CD4-positive, alpha-beta T cell (primary cell): ENCODE measurements at regions not wholly inside any gene's neighbourhood (a gene's known extent, or its start where the extent isn't known, plus 50 kb on each side); places are given as distances from the start of the nearest gene placed in this dataset.

Source experiments
- ATAC-seq: fragments of 200-7000 bp; cut with Tn5 transposase; one replicate; pipeline ENCODE4 v1.10.0; 2022; ENCODE audit warnings: mild to moderate bottlenecking; ENCODE audit not compliant: poor library complexity
- CTCF ChIA-PET: fragments of 350-600 bp; sonication (Branson Sonifier 250); formaldehyde crosslinking; loops from one replicate; lab custom pipeline; 2021; ENCODE audit warnings: antibody characterized with exemption, inconsistent platforms; lab: Charles Lee
- POLR2A ChIA-PET: fragments of 350-600 bp; sonication (Branson Sonifier 250); formaldehyde crosslinking; loops from one replicate; lab custom pipeline; 2021; ENCODE audit warnings: antibody characterized with exemption, inconsistent platforms; lab: Charles Lee
- DNase-seq, 14 experiments: peaks; one replicate each; pipeline ENCODE4 v3.0.0-alpha.2; 2013 to 2020; ENCODE audit warnings: mixed read lengths in 2 of 14
- H3K27ac ChIP-seq, 2 donors: one replicate each; pipeline versions ENCODE4 v1.5.1 to v1.7.0; 2013; ENCODE audit warnings: low read length in 2 of 2, low read depth in 1 of 2, mild to moderate bottlenecking in 1 of 2
- H3K27me3 ChIP-seq, 2 experiments: 1 replicate in 1 of 2; 2 replicates in 1 of 2; pipeline versions ENCODE4 v1.6.1 to v1.7.0; 2013; ENCODE audit warnings: low read length in 2 of 2, control low read depth in 1 of 2, mild to moderate bottlenecking in 1 of 2, moderate library complexity in 1 of 2; ENCODE audit not compliant: insufficient read depth in 2 of 2, control insufficient read depth in 1 of 2
- H3K36me3 ChIP-seq: one replicate; pipeline ENCODE4 v1.6.1; 2013; ENCODE audit warnings: low read length, control low read depth; ENCODE audit not compliant: insufficient read depth
- H3K4me1 ChIP-seq: one replicate; pipeline ENCODE4 v1.6.1; 2013; ENCODE audit warnings: low read length, control low read depth; ENCODE audit not compliant: insufficient read depth
- H3K4me3 ChIP-seq: one replicate; pipeline ENCODE4 v1.5.1; 2013; ENCODE audit warnings: mild to moderate bottlenecking, low read length, moderate library complexity
- H3K9me3 ChIP-seq, 2 experiments: 1 replicate in 1 of 2; 2 replicates in 1 of 2; pipeline versions ENCODE4 v1.6.1 to v1.7.0; 2013; ENCODE audit warnings: low read length in 2 of 2, mild to moderate bottlenecking in 2 of 2, control low read depth in 1 of 2, moderate library complexity in 1 of 2; ENCODE audit not compliant: control insufficient read depth in 1 of 2, insufficient read depth in 1 of 2
- H3K27ac Mint-ChIP-seq: one replicate; pipeline ENCODE4 v1.8.0; 2020; ENCODE audit warnings: mixed read lengths
- H3K27me3 Mint-ChIP-seq: one replicate; pipeline ENCODE4 v1.8.0; 2021; ENCODE audit warnings: mixed read lengths
- H3K36me3 Mint-ChIP-seq: one replicate; pipeline ENCODE4 v1.8.0; 2021; ENCODE audit warnings: low read depth, mixed read lengths
- H3K4me1 Mint-ChIP-seq: one replicate; pipeline ENCODE4 v1.8.0; 2021; ENCODE audit warnings: low read depth, mixed read lengths
- H3K4me3 Mint-ChIP-seq: one replicate; pipeline ENCODE4 v1.8.0; 2020; ENCODE audit warnings: mild to moderate bottlenecking, mixed read lengths
- H3K9me3 Mint-ChIP-seq: one replicate; pipeline ENCODE4 v1.8.0; 2020; ENCODE audit warnings: mixed read lengths
- CTCF ChIP-seq: fragments of 200-600 bp; IDR thresholded peaks from one replicate; pipeline ENCODE4 v1.8.0; 2022; ENCODE audit warnings: antibody characterized with exemption, mild to moderate bottlenecking
- intact Hi-C, 2 experiments: fragments of 100-400 bp; cut with DNase I in 1 of 2; cut with micrococcal nuclease in 1 of 2; formaldehyde crosslinking; loops; one replicate each; pipeline versions ENCODE4 v1.15.1 to v1.9.0; 2023 to 2025; cut with DNase I, micrococcal nuclease

DNA sequence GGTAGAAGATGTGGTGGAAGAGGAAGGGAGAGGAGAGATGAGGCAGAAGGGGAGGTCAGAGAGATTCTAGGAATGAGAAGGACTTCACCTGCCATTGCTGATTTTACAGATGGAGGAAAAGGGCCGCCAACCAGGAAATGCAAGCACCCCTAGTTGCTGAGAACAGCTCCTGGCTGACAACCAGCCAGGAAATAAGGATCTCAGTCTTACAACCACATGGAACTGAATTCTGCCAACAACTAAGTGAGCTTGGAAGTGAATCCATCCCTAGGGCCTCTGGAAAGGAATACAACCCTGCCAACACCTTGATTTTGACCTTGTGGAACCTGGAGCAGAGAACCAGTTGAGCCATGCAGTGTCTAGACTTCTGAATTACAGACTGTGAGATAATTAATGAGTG, 86.6 kb downstream of the EDEM1 start:
- Mint-ChIP-seq H3K27me3 (no peaks in the 10 kb centered on the region), H3K36me3 (no peaks in the 10 kb centered on the region), H3K9me3 (no peaks in the 10 kb centered on the region), H3K4me1 (no peaks in the 10 kb centered on the region), H3K4me3 (no peak overlapping the region), H3K27ac (no peak overlapping the region)
- H3K36me3 ChIP-seq, result no peaks in the 10 kb centered on the region
- no peak overlapping the region for H3K27ac ChIP-seq
- no peaks in the 10 kb centered on the region for H3K4me1 ChIP-seq
- no peak for TF ChIP-seq CTCF
- no peak overlapping the region for H3K4me3 ChIP-seq
- intact Hi-C loops, result no loop called here
- ChIA-PET CTCF (no interaction called here), POLR2A (no interaction called here)
- DNase-seq (no peak), ATAC-seq (no peak)
- no peaks in the 10 kb centered on the region for H3K27me3 ChIP-seq
- no peaks in the 10 kb centered on the region for H3K9me3 ChIP-seq

- ChIA-PET CTCF (no interaction called here), POLR2A (no interaction called here)
- no peak overlapping the region for H3K4me3 ChIP-seq
- H3K9me3 ChIP-seq, result no peaks in the 10 kb centered on the region
- no peaks in the 10 kb centered on the region for H3K36me3 ChIP-seq
- H3K27ac Mint-ChIP-seq, result no peak overlapping the region
- no peak for TF ChIP-seq CTCF
- H3K4me1 Mint-ChIP-seq, result no peaks in the 10 kb centered on the region
- no peaks in the 10 kb centered on the region for H3K4me1 ChIP-seq
- H3K27ac ChIP-seq, result no peak overlapping the region
- H3K27me3 ChIP-seq, result no peaks in the 10 kb centered on the region
- no peaks in the 10 kb centered on the region for H3K27me3 Mint-ChIP-seq
- intact Hi-C loops, result no loop called here
- H3K9me3 Mint-ChIP-seq, result peaks cover 3% of the 10 kb centered on the region
- H3K4me3 Mint-ChIP-seq, result no peak overlapping the region
- H3K36me3 Mint-ChIP-seq, result no peaks in the 10 kb centered on the region
- DNase-seq (no peak), ATAC-seq (no peak)
These were observed 88.0 kb downstream of the EDEM1 start for GRCh38 chr3:5275529-5275928.

GRCh38 chr3:5276934-5277333, 89.4 kb downstream of the EDEM1 start:
- Mint-ChIP-seq H3K9me3 (peaks cover 7% of the 10 kb centered on the region), H3K4me3 (no peak overlapping the region), H3K27ac (no peak overlapping the region), H3K27me3 (no peaks in the 10 kb centered on the region), H3K4me1 (no peaks in the 10 kb centered on the region), H3K36me3 (no peaks in the 10 kb centered on the region)
- Histone ChIP-seq H3K27ac (no peak overlapping the region), H3K4me3 (no peak overlapping the region), H3K36me3 (no peaks in the 10 kb centered on the region), H3K4me1 (no peaks in the 10 kb centered on the region), H3K27me3 (peaks cover 0 to 2% of the 10 kb centered on the region in 2 experiments), H3K9me3 (peaks cover 4 to 5% of the 10 kb centered on the region in 2 experiments)
- POLR2A ChIA-PET, result no interaction called here
- no peak for TF ChIP-seq CTCF
- CTCF ChIA-PET, result no interaction called here
- intact Hi-C loops, result no loop called here
- ATAC-seq (no peak), DNase-seq (no peak)
